ENCODE measurements at regions not wholly inside any gene's neighbourhood (a gene's known extent, or its start where the extent isn't known, plus 50 kb on each side); places are given as distances from the start of the nearest gene placed in this dataset.

GRCh38 chr9:108473209-108474112 is 382.3 kb downstream of the ACTL7B start (continued):
- TF ChIP-seq OVOL3 (tag by site-specific recombination; IDR thresholded peaks at IDR 0.05) (no peak), ZNF426 (tag by site-specific recombination; IDR thresholded peaks at IDR 0.05) (no peak), MEIS1 (CRISPR knock-in tag; IDR thresholded peaks at IDR 0.05; ENCODE audit: borderline replicate concordance) (peak; percentile 96), GLI4 (tag by site-specific recombination; IDR thresholded peaks at IDR 0.05) (no peak), RBAK (tag by site-specific recombination; IDR thresholded peaks at IDR 0.05) (no peak), ELK4 (IDR thresholded peaks at IDR 0.05; ENCODE audit: borderline replicate concordance, low read depth, low read length) (no peak), ZNF148 (tag by site-specific recombination; IDR thresholded peaks at IDR 0.05; ENCODE audit: borderline replicate concordance) (no peak), PBX3 (CRISPR knock-in tag; IDR thresholded peaks at IDR 0.05) (no peak), ZNF362 (tag by site-specific recombination; IDR thresholded peaks at IDR 0.05) (no peak), PRDM4 (tag by site-specific recombination; IDR thresholded peaks at IDR 0.05) (0 out of 2 replicates have a peak, but pooled peaks have one; percentile 12), ZBTB21 (tag by site-specific recombination; IDR thresholded peaks at IDR 0.05) (0 out of 2 replicates have a peak, but pooled peaks have one; percentile 28), ZNF26 (tag by site-specific recombination; IDR thresholded peaks at IDR 0.05) (no peak), ZNF626 (tag by site-specific recombination; IDR thresholded peaks at IDR 0.05) (no peak), ZNF785 (tag by site-specific recombination; IDR thresholded peaks at IDR 0.05) (no peak), ZIC2 (tag by site-specific recombination; IDR thresholded peaks at IDR 0.05) (peak; percentile 41), ZNF664 (tag by site-specific recombination; IDR thresholded peaks at IDR 0.05) (no peak), SETDB1 (IDR thresholded peaks at IDR 0.05; ENCODE audit: insufficient read length, low read length) (no peak), INSM2 (tag by site-specific recombination; IDR thresholded peaks at IDR 0.05) (peak; percentile 88), ZFP37 (tag by site-specific recombination; IDR thresholded peaks at IDR 0.05) (no peak), ZNF280C (tag by site-specific recombination; IDR thresholded peaks at IDR 0.05) (no peak), ZNF544 (tag by site-specific recombination; IDR thresholded peaks at IDR 0.05) (no peak), ZNF2 (tag by site-specific recombination; IDR thresholded peaks at IDR 0.05) (peak; percentile 65; the same call in 1 of the 2 replicates), ZNF621 (tag by site-specific recombination; IDR thresholded peaks at IDR 0.05) (no peak)
